PFSK-1 (cell line): ENCODE measurements at regions not wholly inside any gene's neighbourhood (a gene's known extent, or its start where the extent isn't known, plus 50 kb on each side); places are given as distances from the start of the nearest gene placed in this dataset.

ENCODE experiments used
- POLR2AphosphoS5 ChIP-seq: IDR thresholded peaks from 2 replicates; pipeline ENCODE4 v1.6.1; 2012; ENCODE audit warnings: low read depth, mild to moderate bottlenecking, control low read depth, low read length, moderate library complexity
- REST ChIP-seq, 2 experiments: IDR thresholded peaks; 2 replicates each; pipeline versions ENCODE4 v1.6.1 to v1.8.0; 2011 to 2012; ENCODE audit warnings: low read depth in 2 of 2, low read length in 2 of 2, control low read depth in 1 of 2, inconsistent platforms in 1 of 2, mild to moderate bottlenecking in 1 of 2, moderate library complexity in 1 of 2; ENCODE audit not compliant: insufficient read depth in 1 of 2
- SIN3A ChIP-seq: IDR thresholded peaks from 2 replicates; pipeline ENCODE4 v1.6.1; 2012; ENCODE audit warnings: mild to moderate bottlenecking, low read length, moderate library complexity, borderline replicate concordance; ENCODE audit not compliant: insufficient read depth
- TAF1 ChIP-seq: IDR thresholded peaks from 2 replicates; pipeline ENCODE4 v1.6.1; 2012; ENCODE audit warnings: low read length, control low read depth, borderline replicate concordance; ENCODE audit not compliant: insufficient read depth

- TF ChIP-seq POLR2AphosphoS5 (no peak), SIN3A (no peak), TAF1 (no peak), REST (IDR thresholded peaks at IDR 0.05; ENCODE audit: insufficient read depth in 1 of 2, low read depth in 2 of 2, low read length in 2 of 2) (no peak)
These were observed 220.9 kb upstream of the CDC14C start for GRCh38 chr7:48703466-48703865.
